Peyer's patch (tissue), 4 donors: ENCODE measurements at regions not wholly inside any gene's neighbourhood (a gene's known extent, or its start where the extent isn't known, plus 50 kb on each side); places are given as distances from the start of the nearest gene placed in this dataset.

ENCODE experiments used
- POLR2A ChIP-seq, 2 donors: fragments of 450-650 bp; IDR thresholded peaks; one replicate each; pipeline ENCODE4 v1.5.1; 2017; ENCODE audit warnings: antibody characterized with exemption in 2 of 2, mild to moderate bottlenecking in 2 of 2, moderate library complexity in 2 of 2
- TF ChIP-seq, protein P1 (sequence below), 6 experiments: fragments of 450-650 bp in 4 of 6; fragments of 200-600 bp in 2 of 6; sonication (generic) in 1 of 6; IDR thresholded peaks; one replicate each; pipeline ENCODE4 v1.5.1; 2017 to 2019; ENCODE audit warnings: antibody characterized with exemption in 6 of 6, mild to moderate bottlenecking in 3 of 6, moderate library complexity in 1 of 6

- no peak for TF ChIP-seq POLR2A (IDR thresholded peaks at IDR 0.05)
- TF ChIP-seq, protein P1, sequence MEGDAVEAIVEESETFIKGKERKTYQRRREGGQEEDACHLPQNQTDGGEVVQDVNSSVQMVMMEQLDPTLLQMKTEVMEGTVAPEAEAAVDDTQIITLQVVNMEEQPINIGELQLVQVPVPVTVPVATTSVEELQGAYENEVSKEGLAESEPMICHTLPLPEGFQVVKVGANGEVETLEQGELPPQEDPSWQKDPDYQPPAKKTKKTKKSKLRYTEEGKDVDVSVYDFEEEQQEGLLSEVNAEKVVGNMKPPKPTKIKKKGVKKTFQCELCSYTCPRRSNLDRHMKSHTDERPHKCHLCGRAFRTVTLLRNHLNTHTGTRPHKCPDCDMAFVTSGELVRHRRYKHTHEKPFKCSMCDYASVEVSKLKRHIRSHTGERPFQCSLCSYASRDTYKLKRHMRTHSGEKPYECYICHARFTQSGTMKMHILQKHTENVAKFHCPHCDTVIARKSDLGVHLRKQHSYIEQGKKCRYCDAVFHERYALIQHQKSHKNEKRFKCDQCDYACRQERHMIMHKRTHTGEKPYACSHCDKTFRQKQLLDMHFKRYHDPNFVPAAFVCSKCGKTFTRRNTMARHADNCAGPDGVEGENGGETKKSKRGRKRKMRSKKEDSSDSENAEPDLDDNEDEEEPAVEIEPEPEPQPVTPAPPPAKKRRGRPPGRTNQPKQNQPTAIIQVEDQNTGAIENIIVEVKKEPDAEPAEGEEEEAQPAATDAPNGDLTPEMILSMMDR (IDR thresholded peaks at IDR 0.05): no peak
These were observed 312.1 kb upstream of the SHH start for GRCh38 chr7:156124356-156124755.
